Smooth muscle cell (in vitro differentiated cells): ENCODE measurements at regions not wholly inside any gene's neighbourhood (a gene's known extent, or its start where the extent isn't known, plus 50 kb on each side); places are given as distances from the start of the nearest gene placed in this dataset.
A peak's percentile ranks its signal among the peaks of the same experiment; 100 is the strongest.

Experiments
- DNase-seq: peaks from one replicate; lab custom pipeline; 2025; ENCODE audit not compliant: unreplicated experiment; lab: John Stamatoyannopoulos, UW
- H2AFZ ChIP-seq: fragments of 200-600 bp; sonication (generic); 2 replicates; pipeline ENCODE4 v1.6.0; 2016; ENCODE audit warnings: antibody characterized with exemption, low read depth, mild to moderate bottlenecking
- H3F3A ChIP-seq: fragments of 200-600 bp; sonication (generic); 2 replicates; pipeline ENCODE4 v1.6.0; 2017; ENCODE audit warnings: antibody characterized with exemption, low read depth
- H3K27ac ChIP-seq: fragments of 200-600 bp; sonication (generic); 2 replicates; pipeline ENCODE4 v1.5.1; 2016; ENCODE audit warnings: low read depth, mild to moderate bottlenecking
- H3K27me3 ChIP-seq: fragments of 200-600 bp; sonication (generic); 2 replicates; pipeline ENCODE4 v1.6.1; 2016; ENCODE audit warnings: low read depth, mild to moderate bottlenecking
- H3K36me3 ChIP-seq: fragments of 200-600 bp; sonication (generic); 2 replicates; pipeline ENCODE4 v1.5.1; 2016; ENCODE audit warnings: low read depth
- H3K4me1 ChIP-seq: fragments of 200-600 bp; sonication (generic); 2 replicates; pipeline ENCODE4 v1.5.1; 2016; ENCODE audit warnings: low read depth
- H3K4me2 ChIP-seq: fragments of 200-600 bp; sonication (generic); 2 replicates; pipeline ENCODE4 v1.6.0; 2016; ENCODE audit warnings: mild to moderate bottlenecking
- H3K4me3 ChIP-seq: fragments of 200-600 bp; sonication (generic); 2 replicates; pipeline ENCODE4 v1.5.1; 2016; ENCODE audit warnings: mild to moderate bottlenecking
- H3K79me2 ChIP-seq: fragments of 200-600 bp; sonication (generic); 2 replicates; pipeline ENCODE4 v1.6.0; 2016; ENCODE audit warnings: low read depth, mild to moderate bottlenecking
- H3K9ac ChIP-seq: fragments of 200-600 bp; sonication (generic); 2 replicates; pipeline ENCODE4 v1.6.0; 2016; ENCODE audit warnings: low read depth
- H3K9me3 ChIP-seq: fragments of 200-600 bp; sonication (generic); replicated peaks from 2 replicates; pipeline ENCODE4 v1.5.1; 2016; ENCODE audit warnings: low read depth
- H4K20me1 ChIP-seq: fragments of 200-600 bp; sonication (generic); 2 replicates; pipeline ENCODE4 v1.6.0; 2016; ENCODE audit warnings: low read depth
- CTCF ChIP-seq: fragments of 200-600 bp; sonication (generic); IDR thresholded peaks from 2 replicates; pipeline ENCODE4 v1.5.1; 2017; ENCODE audit warnings: borderline replicate concordance, mild to moderate bottlenecking, antibody characterized with exemption; ENCODE audit not compliant: insufficient read depth, poor library complexity, severe bottlenecking
- WGBS: methylation state at CpG from one replicate; pipeline ENCODE4 v1.1.7; 2016; ENCODE audit warnings: low lambda C conversion rate; 5-methylcytosine and 5-hydroxymethylcytosine counted together

GRCh38 chr17:81345228-81346089 lies 49.8 kb upstream of the BAHCC1 start:
- no peaks in the 10 kb centered on the region for H3K9me3 ChIP-seq
- under 1% methylated on average over 27 of the region's 95 CpGs for WGBS
- H3K4me3 ChIP-seq: peak overlapping the region; percentile 72
- H3K36me3 ChIP-seq: no peaks in the 10 kb centered on the region
- TF ChIP-seq CTCF: peak; percentile 29
- peaks cover 25% of the 10 kb centered on the region for H4K20me1 ChIP-seq
- H3K4me2 ChIP-seq: peak overlapping the region; percentile 100
- peak; percentile 89 for DNase-seq
- H2AFZ ChIP-seq: no peak overlapping the region
- peaks cover 33% of the 10 kb centered on the region for H3K4me1 ChIP-seq
- H3K27ac ChIP-seq: peak overlapping the region; percentile 88
- peak overlapping the region; percentile 80 for H3K9ac ChIP-seq
- no peaks in the 10 kb centered on the region for H3K27me3 ChIP-seq
- H3K79me2 ChIP-seq: peaks cover 62% of the 10 kb centered on the region
- no peaks in the 10 kb centered on the region for H3F3A ChIP-seq
